ENCODE measurements at regions not wholly inside any gene's neighbourhood (a gene's known extent, or its start where the extent isn't known, plus 50 kb on each side); places are given as distances from the start of the nearest gene placed in this dataset.

DNA sequence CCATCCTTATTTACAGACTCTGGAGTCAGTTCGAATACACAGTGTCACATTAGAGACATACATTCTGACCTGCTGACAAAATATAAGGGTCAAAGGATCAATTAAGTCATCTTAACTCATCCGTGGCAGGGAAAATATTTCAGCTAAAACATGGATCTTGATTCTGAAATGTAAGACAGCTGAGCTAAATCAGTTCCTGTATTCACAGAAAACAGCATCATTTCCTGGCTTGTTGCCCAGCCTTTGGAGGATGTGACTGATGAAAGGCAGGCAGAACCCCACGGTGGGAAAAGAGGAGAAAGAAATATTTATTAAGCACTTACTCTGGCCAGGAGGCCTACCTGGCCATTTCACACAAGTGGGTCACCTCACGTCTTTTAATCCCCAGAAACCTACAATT lies 101.9 kb downstream of the GAS2L3 start:
- DNase-seq: peak; percentile 55

DNA sequence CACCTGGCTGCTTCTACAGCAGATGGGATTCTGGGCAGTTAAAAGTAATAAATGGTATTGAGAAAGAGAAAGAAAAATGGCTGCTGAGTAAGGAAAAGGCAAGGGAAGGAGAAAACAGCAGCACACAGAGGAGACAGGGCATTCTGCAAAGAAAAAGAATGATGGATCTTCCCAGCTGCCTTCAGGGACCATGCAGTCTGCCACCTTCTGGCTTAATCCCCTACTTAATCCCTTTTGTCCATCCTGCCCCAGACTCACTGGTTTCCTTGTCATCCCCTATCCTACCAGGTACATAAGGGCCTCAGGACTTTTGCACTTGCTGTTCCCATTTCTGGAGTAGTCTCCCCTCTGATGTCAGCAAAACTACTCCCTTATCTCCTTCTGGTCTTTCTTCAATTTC lies 107.6 kb downstream of the GAS2L3 start:
- no peak for DNase-seq

DNA sequence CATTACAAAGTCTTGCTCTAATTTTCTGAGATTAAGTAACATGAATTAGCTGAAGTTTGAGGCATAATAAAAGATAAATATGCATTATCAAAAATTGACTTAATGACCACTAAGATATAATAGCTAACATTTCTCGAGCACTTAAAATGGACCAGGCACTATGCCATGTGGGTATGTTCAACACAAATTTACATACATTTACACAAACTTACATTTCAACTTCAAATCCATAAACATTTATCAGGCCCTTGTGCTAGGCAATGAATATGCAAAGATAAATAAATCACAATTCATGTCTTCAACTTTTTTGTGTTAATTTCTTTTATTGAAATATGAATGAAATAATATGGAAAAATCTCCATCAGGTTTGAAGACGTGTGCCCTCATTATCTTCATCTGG lies 108.7 kb downstream of the GAS2L3 start:
- DNase-seq: no peak

DNA sequence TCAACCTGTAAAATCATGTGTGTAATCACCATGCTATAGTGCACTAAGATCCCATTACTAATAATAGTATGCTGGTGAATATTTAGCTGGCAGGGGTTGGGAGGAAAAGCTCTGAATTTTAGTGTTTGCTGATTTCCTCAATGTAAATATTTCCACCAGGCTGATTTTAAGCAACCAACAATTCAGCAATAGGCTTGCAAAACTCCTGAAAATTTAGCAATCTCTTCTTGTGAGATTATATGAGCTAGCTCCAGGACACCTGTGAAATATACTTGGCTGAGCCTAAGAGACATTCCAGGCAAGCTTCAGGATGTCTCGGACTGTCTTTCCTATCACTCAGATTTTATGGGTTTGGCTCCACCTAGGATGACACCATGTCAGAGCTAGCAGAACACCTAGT lies 106.9 kb upstream of the ANO4 start:
- DNase-seq: no peak

DNA sequence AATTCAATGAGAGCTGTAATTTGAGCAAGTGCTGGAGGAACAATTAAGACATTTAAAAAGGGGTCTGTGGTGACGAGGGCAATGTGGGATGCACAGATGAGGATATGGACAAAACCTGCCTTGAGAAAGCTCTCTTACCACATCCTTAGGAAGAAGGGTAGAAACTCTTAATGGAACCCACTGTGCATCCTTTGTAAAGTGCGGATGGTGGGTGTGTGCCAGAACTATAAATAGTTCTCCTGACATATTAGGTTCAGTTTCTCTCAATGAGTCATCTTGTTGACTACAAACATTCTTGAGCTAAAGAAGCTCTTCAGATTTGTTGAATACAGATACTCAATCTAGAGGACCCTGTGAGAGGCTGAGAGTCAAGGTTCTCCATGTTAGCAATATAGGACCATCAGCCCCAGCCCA lies 106.1 kb upstream of the ANO4 start:
- no peak for DNase-seq

DNA sequence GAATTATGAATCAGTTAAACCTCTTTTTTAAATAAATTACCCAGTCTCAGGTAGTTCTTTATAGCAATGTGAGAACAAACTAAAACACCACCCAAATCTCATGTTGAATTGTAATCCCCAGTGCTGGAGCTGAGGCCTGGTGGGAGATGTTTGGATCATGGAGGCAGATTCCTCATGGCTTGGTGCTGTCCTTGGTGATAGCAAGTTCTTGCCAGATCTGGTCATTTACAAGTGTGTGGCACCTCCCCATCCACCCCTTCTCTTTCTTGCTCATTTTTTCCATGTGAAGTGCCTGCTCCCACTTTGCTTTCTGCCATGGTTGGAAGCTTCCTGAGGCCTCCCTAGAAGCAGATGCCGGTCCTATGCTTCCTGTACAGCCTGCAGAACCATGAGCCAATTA lies 102.1 kb upstream of the ANO4 start:
- no peak for DNase-seq

DNA sequence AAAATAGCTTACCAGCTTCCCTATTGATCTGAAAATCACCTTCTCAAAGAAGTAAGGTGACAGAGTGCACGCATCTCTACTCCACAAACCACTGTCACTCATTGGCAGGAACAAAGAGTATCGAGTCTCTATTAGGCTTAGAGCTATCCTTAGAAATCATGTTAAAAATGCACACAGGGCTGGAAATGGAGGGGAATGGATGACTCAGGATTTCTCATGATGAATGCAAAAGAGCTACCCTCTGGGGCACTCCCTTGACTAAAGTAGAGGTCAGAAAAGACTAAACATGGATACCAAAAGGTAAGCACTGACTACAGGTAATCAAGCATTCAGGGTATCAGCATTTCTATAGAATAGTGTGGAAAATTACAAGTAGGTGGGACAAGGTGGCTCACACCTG lies 96.1 kb upstream of the ANO4 start:
- DNase-seq: no peak

DNA sequence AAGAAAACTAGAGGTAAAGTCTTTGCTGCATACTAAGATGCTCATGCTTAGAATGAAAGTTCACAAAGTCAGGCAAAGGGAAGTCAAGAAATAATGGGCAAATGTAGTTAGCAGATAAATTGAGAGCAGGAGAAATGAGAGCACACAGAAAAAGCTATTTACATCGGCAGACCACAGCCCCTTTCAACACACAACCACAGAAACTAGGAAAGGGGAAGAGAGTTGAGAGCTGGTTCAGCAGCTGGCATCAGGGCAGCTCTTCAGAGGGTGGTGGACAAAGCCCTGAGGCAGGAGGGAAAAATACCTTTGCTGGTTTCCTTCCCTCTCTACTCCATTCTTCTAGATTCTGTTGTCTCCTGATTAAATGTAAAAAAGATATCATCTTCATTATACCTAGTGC lies 95.4 kb upstream of the ANO4 start:
- no peak for DNase-seq

DNA sequence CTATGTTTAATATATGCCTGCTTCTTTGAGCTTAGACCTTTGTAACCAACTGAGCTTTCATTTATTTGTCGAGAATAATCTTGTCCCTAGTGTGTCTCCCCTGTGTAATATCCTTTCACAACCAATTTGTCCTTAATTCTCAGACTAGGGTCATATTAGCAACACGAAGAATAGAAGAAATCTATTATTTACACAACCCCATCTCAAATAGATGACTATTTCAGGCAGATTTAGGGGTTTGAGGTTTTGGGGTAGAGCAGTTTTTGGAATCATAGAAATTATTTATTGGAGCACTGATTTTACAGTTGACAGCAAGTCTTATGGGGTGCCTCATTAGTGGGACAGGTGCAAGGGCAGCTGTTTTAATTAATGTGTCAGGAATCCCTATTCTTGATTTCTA lies 91.2 kb upstream of the ANO4 start:
- DNase-seq: no peak

DNA sequence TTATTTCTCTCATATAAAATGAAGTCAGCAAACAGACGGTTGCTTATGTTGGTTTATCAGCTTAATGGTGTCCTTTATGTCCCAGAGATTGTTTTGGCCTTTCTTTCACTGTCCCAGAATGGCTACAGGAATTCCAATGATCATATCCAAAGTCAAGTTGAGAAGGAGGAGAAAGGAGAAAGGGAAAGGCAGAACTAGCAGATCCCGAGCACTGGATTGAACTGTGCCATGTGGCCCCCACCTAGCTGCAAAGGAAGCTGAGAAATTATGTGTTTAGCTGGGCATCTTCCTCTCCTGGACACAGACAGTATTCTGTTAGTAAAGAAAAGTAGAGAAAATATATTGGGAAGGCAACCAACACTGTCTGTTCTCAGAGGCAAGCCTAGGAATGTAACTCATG lies 90.7 kb upstream of the ANO4 start:
- no peak for DNase-seq

DNA sequence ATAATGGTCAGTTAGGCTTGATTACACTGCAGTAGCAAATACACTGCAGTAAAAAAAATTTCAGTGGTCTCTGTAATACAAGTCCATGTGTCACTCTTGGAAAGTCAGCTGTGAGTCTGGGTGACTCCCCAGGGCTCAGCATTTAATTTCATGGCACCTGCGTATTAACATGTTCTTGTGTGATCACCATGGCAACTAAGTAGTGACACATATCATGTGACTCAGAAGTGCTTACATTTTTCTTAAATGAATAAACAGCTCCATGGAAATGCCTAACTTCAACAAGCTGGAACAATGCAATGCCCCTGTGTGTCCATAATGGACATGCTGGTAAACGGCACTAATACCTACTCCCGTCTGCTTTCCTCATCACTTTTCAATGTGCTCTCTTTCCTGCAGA lies 88.5 kb upstream of the ANO4 start:
- peak; percentile 27 for DNase-seq

DNA sequence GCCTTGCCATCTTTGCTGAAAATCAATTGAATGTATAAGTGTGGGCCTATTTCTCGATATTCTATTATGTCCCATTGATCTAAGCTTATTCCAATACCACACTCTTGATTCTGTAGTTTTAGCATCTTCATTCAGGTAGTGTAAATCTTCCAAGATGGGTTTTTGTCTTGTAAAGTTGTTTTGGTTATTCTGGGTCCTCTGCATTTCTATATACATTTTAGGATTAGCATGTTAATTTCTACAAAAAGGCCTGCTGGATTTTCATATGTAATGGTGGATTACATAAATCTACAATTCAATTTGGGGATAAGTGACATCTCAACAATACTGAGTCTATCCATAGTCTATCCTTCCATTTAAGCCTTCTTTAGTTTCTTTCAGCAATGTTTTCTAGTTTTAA lies 86.0 kb upstream of the ANO4 start:
- DNase-seq: no peak

DNA sequence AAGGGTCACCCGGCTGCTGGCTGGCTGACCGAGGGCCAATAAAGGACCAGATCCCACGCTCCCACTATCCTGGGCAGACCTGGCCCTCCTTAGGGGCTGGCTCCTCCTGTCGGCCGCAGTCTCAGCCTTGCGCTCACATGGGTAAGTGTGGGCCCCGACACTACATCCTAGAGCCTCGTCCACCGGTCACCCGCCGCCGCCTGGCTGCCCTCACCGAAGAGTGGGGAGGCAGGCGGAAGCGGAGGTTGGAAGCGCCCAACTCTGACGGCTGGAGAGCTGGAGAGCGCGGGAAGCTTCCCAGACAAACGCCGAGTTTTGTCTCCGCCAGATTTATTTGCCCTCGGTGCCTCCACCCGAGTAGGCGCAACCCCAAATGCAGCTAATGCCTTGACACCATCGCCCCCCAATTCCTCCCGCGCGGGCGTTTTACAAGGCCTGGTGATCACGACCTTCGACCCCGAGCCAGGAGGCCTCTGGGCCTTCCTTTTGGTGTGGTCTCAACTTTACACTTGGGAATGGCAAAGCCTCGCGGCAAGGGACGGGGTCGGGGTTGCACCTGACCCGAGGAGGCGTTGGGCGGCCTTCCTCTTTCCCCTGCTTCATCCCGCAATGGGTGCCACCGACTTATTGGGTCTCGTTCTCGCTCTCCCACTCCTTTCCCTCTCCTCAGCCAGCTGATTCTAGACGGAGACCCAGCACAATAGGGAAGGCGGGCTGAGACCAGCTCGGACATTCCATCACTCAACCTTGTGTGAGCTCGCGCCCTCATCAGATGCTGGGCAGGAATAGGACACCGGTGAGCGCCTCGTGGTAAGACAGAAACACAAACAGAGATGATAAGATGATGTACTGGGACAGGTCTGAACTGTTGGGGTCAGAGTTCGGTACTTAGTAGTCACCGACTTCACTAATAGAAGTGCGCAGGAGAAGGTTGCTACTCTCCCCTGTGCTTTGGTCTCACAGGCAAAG lies 78.3 kb upstream of the ANO4 start:
- no peak for DNase-seq

DNA sequence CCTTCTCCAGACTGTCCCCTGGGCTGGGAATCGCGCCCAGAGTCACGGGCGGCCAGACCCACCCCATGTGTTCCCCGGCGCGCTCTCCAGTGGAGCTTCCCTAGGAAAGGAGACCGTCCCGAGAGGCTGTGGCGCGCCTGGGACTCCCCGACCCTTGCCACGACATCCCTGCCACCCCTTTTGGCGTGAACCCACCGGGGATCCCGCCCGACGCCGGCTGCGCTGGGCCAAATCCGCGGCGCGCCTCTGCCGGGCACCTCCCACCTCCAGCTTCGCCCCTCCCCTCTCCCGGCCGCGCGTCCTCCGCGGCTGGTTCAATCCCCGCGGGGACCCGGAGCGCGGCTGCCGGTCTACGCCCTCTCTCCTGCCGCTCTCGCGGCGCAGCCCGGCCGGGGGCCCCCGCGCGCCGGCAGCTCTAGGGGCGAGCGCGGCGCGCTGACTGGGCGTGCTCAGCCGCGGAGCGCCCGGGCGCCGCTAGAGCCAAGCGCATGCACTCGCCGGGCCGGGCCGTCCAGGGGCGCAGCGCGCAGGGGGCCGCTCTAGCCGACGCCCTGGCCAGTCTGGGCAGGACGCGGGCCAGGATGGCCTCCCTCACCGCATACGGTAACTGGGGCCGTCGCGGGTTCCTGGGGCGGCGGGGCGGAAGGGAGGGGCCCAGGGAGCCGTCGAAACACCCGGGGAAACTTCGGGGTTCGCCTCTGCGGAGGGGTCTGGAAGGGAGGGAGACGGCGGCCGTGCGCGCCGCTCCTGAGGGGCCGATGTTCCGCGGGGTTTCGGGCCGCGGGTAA lies 77.4 kb upstream of the ANO4 start:
- DNase-seq: peak; percentile 15

DNA sequence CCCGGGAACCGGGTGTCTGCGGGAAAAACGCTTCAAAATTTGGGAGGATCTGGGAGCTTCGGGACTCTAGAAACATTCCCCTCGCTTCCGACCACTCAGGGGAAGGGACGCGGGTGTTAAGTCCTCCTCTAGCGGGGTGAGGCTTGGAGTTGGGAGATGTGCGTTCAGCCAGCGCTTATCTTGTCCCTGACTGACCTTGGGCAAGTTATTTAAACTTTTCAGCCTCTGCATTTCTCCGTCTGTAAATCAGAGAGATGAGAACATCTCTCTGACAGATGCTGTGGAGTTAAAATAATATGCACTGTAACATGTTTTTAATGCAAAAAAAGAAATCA lies 76.9 kb upstream of the ANO4 start:
- no peak for DNase-seq

DNA sequence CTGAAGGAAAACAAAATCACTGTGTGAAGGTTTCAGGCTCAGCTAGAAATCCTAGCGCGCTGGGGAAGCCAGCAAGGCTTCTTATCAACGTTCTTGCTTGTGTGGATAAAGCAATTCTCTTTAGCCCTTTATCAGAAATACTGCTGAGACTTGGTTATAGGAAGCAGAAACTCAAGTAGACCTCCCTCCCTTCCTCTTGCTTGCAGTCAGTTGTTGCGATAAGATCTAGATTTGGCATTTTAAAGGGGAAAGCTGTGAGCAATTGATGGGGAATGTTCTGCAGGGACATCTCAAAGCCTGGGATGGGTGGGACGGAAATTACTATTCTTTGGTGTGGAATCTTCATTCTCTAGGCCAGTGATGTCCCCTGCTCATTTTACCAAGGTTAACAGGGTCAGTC lies 76.4 kb upstream of the ANO4 start:
- DNase-seq: peak; percentile 25

DNA sequence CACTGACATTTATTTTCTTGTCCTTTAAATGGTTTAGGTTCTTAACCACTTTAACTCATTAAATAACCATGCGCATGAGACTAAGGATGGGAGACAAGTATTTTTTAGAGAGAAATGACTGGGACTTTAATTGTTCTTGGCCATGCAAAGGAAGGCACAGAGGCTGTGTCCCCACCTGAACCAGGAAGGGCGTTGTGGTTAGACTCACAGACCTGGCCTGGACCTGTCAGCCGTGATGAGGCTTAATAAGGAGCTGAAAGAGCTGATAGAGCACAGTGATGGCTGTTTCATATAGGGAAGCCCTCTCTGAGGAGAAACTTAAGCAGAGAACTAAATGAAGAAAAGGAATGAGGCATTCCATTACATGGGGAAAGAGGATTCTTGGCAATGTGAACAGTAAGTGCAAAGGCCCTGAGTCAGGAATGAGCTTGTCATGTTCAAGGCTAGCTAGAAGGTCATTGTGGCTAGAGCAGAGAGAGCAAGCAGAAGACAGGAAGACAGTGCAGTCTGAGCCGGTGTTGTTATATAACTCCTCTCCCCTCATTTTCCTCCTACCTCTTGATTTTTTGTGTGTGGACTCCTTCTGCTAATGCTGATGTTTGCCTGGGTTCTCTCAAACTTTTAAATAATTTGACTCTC lies 74.4 kb upstream of the ANO4 start:
- no peak for DNase-seq

DNA sequence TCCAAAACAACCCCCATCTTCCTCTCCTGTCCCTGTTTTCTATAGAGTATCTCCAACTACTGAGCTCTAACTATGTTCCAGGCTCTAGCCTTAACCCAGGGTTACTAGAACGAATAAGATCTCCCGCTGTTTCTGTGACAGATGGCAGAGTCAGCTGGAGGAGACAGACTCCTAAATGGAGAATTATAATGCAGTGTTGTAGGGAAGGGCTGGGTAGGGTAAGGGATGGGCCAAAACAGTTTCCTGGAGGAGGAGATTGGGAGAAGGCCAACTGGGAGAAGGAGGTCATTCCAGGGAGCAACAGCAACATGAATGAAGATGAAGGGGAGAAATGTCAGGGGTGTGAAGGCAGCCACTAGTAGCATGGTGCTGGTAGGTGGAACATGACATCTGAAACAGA lies 73.4 kb upstream of the ANO4 start:
- DNase-seq: no peak

DNA sequence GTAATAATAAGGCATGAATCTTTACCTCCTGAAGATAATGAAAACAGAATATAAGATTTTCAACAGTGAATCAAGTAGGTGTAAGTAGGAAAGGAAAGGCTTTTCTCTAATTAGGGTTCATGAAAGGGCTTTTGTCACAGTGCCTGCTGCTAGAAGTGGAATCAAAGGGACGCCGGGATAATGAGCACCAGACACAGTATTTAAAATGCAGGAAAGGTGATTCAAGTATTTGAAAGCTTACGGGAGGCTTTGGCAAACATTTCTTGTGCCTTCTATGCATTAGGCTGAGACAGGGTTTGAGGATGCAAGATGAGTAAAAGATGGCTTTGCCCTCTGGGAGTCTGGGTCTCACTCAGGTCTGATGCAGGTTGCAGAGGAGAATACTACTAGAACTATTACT lies 70.5 kb upstream of the ANO4 start:
- no peak for DNase-seq

DNA sequence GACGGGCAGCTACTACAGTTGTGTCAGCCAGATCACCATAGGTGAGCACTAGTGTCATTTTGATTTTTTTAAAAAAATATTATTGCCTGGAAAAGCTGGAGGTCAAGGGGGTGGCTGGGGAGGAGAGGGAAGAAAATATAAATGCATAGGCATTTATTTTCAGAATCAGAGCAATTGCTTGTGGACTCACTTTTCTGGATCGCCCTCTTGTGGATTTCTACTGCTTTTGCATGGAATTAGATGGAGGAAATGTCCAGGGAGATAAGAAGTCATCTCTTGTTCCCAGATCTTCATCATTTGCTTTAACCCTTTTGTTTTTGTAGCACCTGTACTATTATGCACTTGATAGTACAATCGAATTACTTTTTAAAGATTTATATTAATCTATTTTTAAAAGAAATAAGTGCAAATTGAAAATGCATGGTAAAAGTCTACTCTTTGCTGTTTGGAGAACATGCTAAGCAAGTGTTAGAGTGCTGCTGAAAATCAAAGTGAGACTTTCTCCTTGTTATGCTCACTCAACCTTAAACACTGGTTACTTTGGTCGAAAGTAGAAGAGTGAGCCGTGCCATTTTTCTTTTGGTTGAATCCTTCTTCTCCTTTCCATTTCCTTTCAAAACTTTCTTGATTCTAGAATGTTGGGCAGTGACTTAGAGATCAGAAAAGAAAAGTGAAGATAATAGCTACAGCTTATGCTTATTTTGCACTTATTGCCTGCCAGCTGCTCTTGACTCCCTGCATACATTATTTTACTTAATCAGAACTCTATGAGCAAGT lies 60.6 kb upstream of the ANO4 start:
- peak; percentile 8 for DNase-seq

DNA sequence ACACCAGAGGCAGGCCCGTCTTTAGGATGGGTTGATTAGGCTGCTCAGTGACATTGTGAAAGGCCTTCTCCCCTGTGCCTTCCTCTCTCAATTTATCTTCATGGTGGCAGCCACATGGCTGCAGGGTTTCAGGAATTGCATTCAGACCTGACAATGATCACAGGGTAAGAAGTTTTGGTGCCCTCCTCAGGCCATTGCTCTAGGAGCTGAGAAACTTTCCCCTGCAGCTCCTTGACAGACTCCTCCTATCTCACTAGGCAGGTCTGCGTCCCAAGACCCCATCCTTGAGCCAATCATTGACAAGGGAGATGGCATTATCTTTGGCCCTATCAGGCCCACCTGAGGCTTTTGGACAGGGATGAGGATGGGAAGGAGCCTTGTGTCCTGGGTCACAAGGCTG lies 57.4 kb upstream of the ANO4 start:
- DNase-seq: no peak

DNA sequence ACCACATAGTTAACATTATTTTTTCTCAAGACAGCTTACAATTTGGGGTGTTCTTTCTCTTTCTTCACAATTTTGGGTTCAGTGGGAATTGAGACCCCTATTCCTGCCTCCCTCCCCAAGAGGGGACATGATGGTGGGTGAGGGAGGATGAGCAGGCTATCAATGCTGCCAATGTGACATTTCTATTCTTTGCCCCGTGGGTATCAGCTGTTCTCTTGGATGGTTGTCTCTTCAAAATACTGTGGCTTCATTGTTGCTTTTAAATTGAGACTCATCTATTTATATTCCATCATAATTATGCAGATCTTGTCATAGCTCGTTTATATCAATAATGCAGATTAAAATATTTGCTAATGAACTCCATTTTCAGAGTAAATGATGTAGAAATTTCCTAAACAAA lies 56.5 kb upstream of the ANO4 start:
- DNase-seq: no peak

Data from fibroblast of skin of back (primary cell).